ENCODE measurements at regions not wholly inside any gene's neighbourhood (a gene's known extent, or its start where the extent isn't known, plus 50 kb on each side); places are given as distances from the start of the nearest gene placed in this dataset.
A peak's percentile ranks its signal among the peaks of the same experiment; 100 is the strongest.

- no peak for DNase-seq
These were observed 147.2 kb upstream of the COX10 start for GRCh38 chr17:13921841-13922776.

GRCh38 chr17:13922885-13923284 lies 146.4 kb upstream of the COX10 start:
- DNase-seq = no peak
- intact Hi-C loops (cut with DNase I) = no loop called here

More at GRCh38 chr17:13921841-13922776, 147.2 kb upstream of the COX10 start:
- intact Hi-C loops (cut with DNase I) = no loop called here

- DNase-seq = no peak
- intact Hi-C loops (cut with DNase I) = no loop called here
These were observed 143.7 kb upstream of the COX10 start for GRCh38 chr17:13925579-13925978.

GRCh38 chr17:13931111-13931526 lies 138.2 kb upstream of the COX10 start:
- intact Hi-C loops (cut with DNase I) = no loop called here
- DNase-seq = peak in 1 of 10 donors; percentile 8

- DNase-seq = no peak
- intact Hi-C loops (cut with DNase I) = no loop called here
These were observed 137.4 kb upstream of the COX10 start for GRCh38 chr17:13931800-13932460.

GRCh38 chr17:13933441-13934276 lies 135.6 kb upstream of the COX10 start:
- intact Hi-C loops (cut with DNase I) = no loop called here
- DNase-seq = no peak

- intact Hi-C loops (cut with DNase I) = no loop called here
These were observed 130.1 kb upstream of the COX10 start for GRCh38 chr17:13939222-13939621.

GRCh38 chr17:13940858-13941665 lies 128.2 kb upstream of the COX10 start:
- intact Hi-C loops (cut with DNase I) = no loop called here
- DNase-seq = no peak

More at GRCh38 chr17:13939222-13939621, 130.1 kb upstream of the COX10 start:
- DNase-seq = no peak

GRCh38 chr17:13941781-13942180 lies 127.5 kb upstream of the COX10 start:
- DNase-seq = no peak
- intact Hi-C loops (cut with DNase I) = no loop called here

GRCh38 chr17:13943909-13944308 lies 125.4 kb upstream of the COX10 start:
- intact Hi-C loops (cut with DNase I) = no loop called here
- no peak for DNase-seq

- intact Hi-C loops (cut with DNase I) = no loop called here
- DNase-seq = no peak
These were observed 121.8 kb upstream of the COX10 start for GRCh38 chr17:13947499-13947898.

GRCh38 chr17:13952009-13952750 lies 117.1 kb upstream of the COX10 start:
- intact Hi-C loops (cut with DNase I) = no loop called here
- DNase-seq = no peak

- DNase-seq = no peak
- intact Hi-C loops (cut with DNase I) = no loop called here
These were observed 115.5 kb upstream of the COX10 start for GRCh38 chr17:13953841-13954240.

- no peak for DNase-seq
- intact Hi-C loops (cut with DNase I) = no loop called here
These were observed 111.7 kb upstream of the COX10 start for GRCh38 chr17:13957636-13958035.

GRCh38 chr17:13958773-13959172 lies 110.5 kb upstream of the COX10 start:
- DNase-seq = no peak
- intact Hi-C loops (cut with DNase I) = no loop called here

GRCh38 chr17:13961265-13961664 lies 108.0 kb upstream of the COX10 start:
- DNase-seq = no peak
- intact Hi-C loops (cut with DNase I) = no loop called here

- intact Hi-C loops (cut with DNase I) = no loop called here
These were observed 106.5 kb upstream of the COX10 start for GRCh38 chr17:13962716-13963240.

GRCh38 chr17:13967416-13967815 lies 101.9 kb upstream of the COX10 start:
- no peak for DNase-seq
- intact Hi-C loops (cut with DNase I) = no loop called here

More at GRCh38 chr17:13962716-13963240, 106.5 kb upstream of the COX10 start:
- no peak for DNase-seq

- no peak for DNase-seq
- intact Hi-C loops (cut with DNase I) = no loop called here
These were observed 98.8 kb upstream of the COX10 start for GRCh38 chr17:13970531-13970930.

Data from posterior cingulate gyrus (tissue), 11 donors.